ENCODE measurements at regions not wholly inside any gene's neighbourhood (a gene's known extent, or its start where the extent isn't known, plus 50 kb on each side); places are given as distances from the start of the nearest gene placed in this dataset.

GRCh38 chr2:190812506-190813294 is 67.9 kb upstream of the GLS start:
- TF ChIP-seq CTCF (IDR thresholded peaks at IDR 0.05; ENCODE audit: control extremely low read depth, extremely low read depth, low read depth, missing control alignments): no peak
- no peak for DNase-seq (ENCODE audit: extremely low spot score)
- ChIA-PET CTCF (interaction anchor here (0.7 to 2.2 kb wide), 8 partner anchors 9 to 239 kb away, joined by 3 to 4 read pairs (median 3); no protein-coding TSS in a partner anchor), POLR2A (no interaction called here)

- CTCF ChIA-PET: interaction anchor here (1.4 to 2.0 kb wide), 5 partner anchors 14 to 180 kb away, joined by 4 to 7 read pairs (median 4); no protein-coding TSS in a partner anchor
Observed at GRCh38 chr2:190815226-190815625, 65.4 kb upstream of the GLS start.

GRCh38 chr2:190817082-190817481 is 63.5 kb upstream of the GLS start:
- DNase-seq (ENCODE audit: extremely low spot score): no peak
- POLR2A ChIA-PET: no interaction called here
- CTCF ChIA-PET: interaction anchor here (1.7 kb wide), 1 partner anchor 13 kb away, joined by 3 read pairs; no protein-coding TSS in a partner anchor

More at GRCh38 chr2:190815226-190815625, 65.4 kb upstream of the GLS start:
- TF ChIP-seq CTCF (IDR thresholded peaks at IDR 0.05; ENCODE audit: control extremely low read depth, extremely low read depth, low read depth, missing control alignments): no peak
- POLR2A ChIA-PET: no interaction called here
- no peak for DNase-seq (ENCODE audit: extremely low spot score)

GRCh38 chr2:190819840-190820301 is 60.8 kb upstream of the GLS start:
- ChIA-PET CTCF (interaction anchor here (1.2 to 1.8 kb wide), 3 partner anchors 10 to 20 kb away, joined by 3 to 5 read pairs (median 3); no protein-coding TSS in a partner anchor), POLR2A (interaction anchor here (0.6 kb wide), 1 partner anchor 275 kb away, joined by 4 read pairs; no protein-coding TSS in a partner anchor)
- no peak for TF ChIP-seq CTCF (IDR thresholded peaks at IDR 0.05; ENCODE audit: control extremely low read depth, extremely low read depth, low read depth, missing control alignments)
- DNase-seq (ENCODE audit: extremely low spot score): no peak

More at GRCh38 chr2:190817082-190817481, 63.5 kb upstream of the GLS start:
- TF ChIP-seq CTCF (IDR thresholded peaks at IDR 0.05; ENCODE audit: control extremely low read depth, extremely low read depth, low read depth, missing control alignments): no peak

- POLR2A ChIA-PET: interaction anchor here (0.6 kb wide), 1 partner anchor 275 kb away, joined by 4 read pairs; no protein-coding TSS in a partner anchor
- no peak for TF ChIP-seq CTCF (IDR thresholded peaks at IDR 0.05; ENCODE audit: control extremely low read depth, extremely low read depth, low read depth, missing control alignments)
- CTCF ChIA-PET: interaction anchor here (1.2 to 1.8 kb wide), 4 partner anchors 11 to 36 kb away, joined by 3 to 5 read pairs (median 4); no protein-coding TSS in a partner anchor
- DNase-seq (ENCODE audit: extremely low spot score): no peak
Observed at GRCh38 chr2:190820416-190820815, 60.2 kb upstream of the GLS start.

GRCh38 chr2:190822043-190822442 is 58.6 kb upstream of the GLS start:
- TF ChIP-seq CTCF (IDR thresholded peaks at IDR 0.05; ENCODE audit: control extremely low read depth, extremely low read depth, low read depth, missing control alignments): no peak
- ChIA-PET CTCF (interaction anchor here (0.6 to 1.8 kb wide), 9 partner anchors 9 to 234 kb away, joined by 3 to 6 read pairs (median 3); no protein-coding TSS in a partner anchor), POLR2A (no interaction called here)

More at GRCh38 chr2:190822043-190822442, 58.6 kb upstream of the GLS start:
- no peak for DNase-seq (ENCODE audit: extremely low spot score)
